GM21723 (cell line): ENCODE measurements at regions not wholly inside any gene's neighbourhood (a gene's known extent, or its start where the extent isn't known, plus 50 kb on each side); places are given as distances from the start of the nearest gene placed in this dataset.
A peak's percentile ranks its signal among the peaks of the same experiment; 100 is the strongest.

Experiments
- ATAC-seq: cut with Tn5 transposase; IDR thresholded peaks from one replicate; pipeline ENCODE4 v1.9.1; 2021; ENCODE audit warnings: mild to moderate bottlenecking, moderate library complexity; ENCODE audit not compliant: unreplicated experiment

DNA sequence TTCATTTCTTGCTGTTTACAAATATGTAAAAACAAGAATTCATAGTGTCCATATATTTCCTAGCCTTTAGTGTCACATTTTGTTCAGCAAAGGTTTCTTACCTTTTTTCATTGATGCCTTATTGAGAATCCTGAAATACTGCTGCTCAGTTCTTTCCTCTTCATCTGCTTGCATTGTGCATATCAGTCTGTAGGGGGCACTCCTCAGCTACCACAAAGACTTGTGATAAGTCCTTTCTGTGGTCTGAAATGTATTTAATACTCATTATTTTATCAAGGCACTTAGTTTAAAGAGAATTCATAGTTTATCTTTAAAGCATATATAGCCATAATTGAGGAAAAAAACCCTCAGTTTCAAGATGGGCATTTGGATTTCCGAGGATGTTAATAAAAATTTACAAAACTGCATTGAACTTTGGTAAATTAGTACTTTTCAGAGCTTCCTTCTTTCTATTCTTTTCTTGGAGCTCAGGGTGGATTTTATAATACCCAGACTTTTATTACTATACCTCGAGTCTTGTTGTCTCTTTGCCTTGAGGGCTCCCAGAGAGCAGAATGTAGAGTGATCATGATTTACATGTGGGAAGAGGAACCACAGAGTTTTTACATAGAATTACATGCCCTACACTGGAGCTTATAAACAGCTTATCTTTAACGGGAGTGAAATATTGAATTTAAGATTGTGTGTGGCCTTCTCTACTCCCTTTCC is 570.1 kb downstream of the PLCL1 start:
- ATAC-seq: no peak

DNA sequence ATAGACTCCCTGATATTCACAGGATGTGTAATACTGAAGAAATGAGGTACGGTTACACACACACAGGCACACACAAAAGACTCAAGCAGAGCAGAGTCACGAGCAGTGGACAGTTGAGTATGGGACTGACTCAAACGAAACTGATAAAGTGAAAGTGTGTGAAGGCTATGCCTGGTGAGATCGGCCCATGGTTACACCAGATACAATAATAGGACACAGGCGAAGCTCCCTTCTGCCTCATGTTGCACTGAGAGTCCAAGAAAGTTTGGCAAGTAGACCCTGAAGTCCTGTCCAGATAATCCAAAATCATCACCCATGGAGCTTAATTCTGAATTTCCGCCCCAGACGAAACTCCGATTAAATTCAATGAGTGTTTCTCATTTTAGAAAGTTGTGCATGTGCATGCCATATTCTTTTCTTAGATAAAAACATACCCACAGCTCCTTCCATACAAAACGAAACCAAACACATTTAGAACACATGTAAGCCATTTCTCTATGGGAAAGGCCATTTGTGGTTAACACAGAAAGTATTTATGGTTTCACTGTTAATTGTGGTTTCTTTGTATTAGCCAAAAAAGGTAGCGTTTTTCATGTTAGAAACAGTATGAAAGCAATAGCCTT is 567.6 kb downstream of the PLCL1 start:
- ATAC-seq: peak; percentile 95

DNA sequence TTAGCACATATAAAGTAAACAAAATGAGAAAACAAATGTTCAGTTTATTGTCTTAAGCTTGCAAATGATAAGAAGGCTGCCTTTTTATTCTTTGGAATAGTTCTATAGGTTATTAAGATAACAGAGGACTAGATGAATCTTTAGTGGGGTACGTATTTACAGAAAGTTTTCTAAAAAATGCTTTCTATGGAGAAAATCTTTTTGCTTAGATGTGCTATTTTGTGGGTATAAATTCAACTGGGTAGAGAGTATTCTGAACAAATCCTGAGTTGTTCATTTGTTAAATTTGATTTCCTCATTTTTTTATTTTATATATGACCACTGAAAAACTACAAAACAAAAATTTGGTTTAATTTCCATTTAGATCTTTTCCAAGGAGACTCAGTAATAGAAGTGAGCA is 566.9 kb downstream of the PLCL1 start:
- no peak for ATAC-seq

DNA sequence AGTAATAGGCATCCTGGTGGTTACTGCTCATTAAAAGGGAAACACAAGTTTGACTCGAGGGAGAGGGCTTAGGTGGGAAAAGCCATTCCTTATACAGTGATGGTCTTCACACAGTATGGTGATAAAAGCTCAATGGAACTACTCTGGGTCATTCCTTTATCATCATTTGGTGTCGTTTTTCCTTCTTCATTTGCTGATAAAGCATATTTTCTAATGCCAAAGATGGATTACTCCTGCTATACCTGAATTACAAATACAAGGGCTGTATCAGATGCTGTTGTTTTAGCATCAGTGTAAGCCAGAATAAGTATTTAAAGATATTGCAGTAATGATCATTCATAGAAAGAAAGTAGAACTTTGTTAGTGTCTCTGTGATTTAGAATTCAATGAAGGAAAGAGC is 563.7 kb downstream of the PLCL1 start:
- no peak for ATAC-seq

DNA sequence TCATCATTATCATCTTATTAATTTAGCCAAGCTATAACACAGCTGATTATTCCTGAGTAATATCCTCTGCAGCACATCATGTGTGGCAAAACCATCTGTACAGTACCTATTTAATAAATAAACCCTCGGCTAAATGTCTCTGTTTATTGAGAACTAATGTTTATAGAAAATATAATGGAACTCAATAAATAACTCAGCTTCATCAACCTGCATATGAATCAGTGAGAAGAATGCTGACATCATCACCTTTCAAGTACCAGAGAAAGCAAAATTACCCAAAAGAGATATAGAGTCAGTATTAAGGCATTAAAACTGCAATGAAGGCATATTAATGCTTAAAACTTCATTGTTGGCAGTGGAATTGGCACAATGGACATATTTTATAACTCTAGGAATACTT is 558.3 kb downstream of the PLCL1 start:
- ATAC-seq: no peak

DNA sequence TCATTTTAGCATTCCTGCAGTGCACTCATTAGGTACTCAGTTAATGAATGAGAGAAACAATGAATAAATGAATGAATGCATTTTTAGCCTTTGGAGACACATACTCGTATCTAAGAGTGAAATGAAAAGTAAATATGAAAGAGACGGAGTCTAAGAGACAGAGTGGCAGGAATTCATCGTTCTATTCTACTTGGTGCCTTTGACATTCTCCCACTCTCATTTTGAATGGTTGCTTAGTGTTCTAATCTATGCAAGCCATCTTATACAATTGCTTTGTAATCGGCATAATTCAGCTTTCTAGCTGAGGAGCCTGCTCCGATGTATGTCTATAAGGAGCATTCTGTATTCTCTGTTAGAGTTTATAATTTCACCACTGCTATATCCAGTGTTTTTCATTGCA is 554.9 kb downstream of the PLCL1 start:
- no peak for ATAC-seq

DNA sequence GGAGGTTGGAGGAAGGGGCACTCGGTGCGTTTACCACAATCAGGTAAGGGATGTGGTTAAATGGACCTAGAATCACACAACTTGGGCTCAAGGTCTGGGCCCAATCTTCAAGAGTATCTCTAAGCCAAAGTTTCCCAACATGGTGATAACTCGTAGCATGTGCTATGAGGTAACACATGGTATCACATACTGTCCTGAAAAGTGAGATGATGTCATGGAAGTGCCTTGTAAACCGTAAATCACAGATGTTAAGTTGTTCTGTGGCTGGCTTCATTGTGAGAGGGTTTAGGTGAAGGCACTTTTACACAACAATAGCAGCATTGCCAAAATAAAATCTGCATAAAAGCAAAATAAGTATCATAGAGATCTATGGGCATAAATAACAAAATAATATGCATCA is 551.8 kb downstream of the PLCL1 start:
- no peak for ATAC-seq

DNA sequence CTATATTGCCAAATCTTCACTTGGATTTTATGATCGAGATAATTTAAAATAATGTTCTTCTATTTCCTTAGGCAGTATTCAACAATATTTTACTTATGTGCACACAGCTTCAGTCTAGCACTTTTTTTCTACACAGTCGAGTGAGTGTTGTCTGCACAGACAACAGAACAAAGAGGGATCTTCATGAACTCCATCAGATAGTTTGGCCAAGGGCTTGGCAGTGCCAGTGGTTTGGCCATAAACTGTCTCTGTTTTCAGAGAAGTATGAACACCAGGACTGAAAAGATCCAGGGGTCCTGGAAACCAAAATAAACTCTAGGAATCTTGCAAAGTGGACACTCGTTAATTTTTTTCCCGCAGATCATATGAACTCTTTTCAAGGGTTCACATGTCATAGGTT is 547.3 kb downstream of the PLCL1 start:
- no peak for ATAC-seq

DNA sequence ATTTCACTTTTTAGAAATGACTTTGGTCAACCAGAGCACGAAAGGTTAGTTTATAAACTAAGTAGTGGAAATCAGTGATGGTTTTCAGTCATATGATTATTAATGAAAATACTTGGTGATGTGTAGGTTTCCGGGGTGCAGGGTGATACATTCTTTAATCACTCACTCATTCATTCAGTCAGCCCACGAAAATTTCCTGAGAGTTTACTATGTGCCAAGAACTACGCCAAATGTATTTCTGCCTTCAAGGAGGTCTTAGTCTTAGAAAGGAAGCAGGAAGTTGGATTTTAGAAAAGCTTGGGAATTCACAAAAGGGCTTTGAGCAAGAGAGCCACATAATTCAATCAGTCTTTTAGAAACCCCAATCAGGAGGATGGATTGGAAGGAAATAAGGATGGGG is 543.6 kb downstream of the PLCL1 start:
- ATAC-seq: no peak

DNA sequence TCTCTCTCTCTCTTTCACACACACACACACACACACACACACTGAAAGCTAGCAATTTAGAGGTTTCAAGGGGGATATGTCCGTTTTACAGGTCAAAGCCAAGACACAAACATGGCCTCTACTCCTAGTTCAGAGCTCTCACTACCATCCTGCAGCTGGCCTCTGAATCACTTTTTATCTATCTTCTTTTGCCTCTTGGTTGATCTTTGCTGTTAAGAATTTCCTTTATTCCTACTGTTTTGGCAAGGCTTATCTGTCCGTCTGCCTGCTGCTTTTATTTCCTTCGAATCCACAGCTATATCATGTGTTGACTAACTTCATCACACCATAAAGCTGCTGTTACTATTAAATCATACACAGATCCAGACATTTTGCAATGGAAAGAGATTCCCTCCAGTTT is 543.0 kb downstream of the PLCL1 start:
- ATAC-seq: no peak

DNA sequence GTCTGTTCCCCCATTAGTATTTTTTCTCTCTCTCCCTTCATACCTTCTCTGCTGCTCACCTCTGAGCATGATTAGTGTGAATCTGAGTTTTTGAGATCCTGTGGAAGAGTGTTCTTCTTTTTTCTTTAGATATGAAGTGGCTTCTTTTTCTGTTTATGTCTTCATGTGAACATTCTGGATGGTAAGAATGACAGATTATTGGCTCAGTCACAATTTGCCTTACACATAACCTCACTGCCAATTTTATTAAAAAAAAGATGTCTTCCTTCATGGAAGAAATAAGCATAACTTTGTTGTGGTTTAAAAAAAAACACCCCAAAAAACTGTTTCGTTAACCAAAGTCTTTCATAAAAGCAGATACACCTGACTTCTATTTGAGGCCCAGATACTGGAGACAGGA is 539.1 kb downstream of the PLCL1 start:
- no peak for ATAC-seq

DNA sequence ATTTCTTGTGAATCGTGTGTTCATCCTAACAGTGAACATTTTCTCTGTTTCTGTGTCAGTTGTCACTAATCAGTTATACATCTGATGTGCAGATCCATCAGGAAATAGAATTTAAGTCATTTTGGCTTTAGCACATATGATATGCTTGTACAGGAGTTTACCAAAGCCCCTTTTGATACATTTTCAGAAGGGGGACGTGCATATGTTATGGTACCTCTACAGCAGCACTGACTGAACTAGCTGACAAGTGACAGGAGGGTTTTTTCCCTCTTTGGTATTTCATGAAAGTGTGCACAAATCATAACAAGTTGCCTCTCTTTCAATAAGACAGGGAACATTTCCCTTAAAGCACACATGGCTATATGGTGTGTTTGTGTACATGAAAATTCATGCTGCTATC is 536.5 kb downstream of the PLCL1 start:
- ATAC-seq: no peak

DNA sequence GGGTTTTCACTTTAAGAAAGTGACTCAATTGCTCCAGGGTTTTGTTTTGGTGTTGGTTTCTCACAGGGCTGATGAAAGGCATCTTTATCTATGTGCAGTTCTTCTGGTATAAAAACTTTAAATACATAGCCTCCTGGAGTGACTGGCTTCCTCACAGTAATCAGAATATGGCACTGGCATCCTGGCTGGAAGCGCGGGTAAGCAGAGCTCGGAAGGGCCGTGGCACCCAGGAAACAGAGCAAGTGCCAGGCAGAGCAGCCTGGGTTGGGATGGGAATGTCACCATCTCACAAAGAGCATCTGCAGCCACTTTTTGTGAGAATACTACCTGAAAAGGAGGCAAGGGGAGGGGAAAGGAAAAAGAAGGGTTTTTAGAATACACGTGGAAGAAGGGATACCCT is 534.7 kb downstream of the PLCL1 start:
- ATAC-seq: no peak

DNA sequence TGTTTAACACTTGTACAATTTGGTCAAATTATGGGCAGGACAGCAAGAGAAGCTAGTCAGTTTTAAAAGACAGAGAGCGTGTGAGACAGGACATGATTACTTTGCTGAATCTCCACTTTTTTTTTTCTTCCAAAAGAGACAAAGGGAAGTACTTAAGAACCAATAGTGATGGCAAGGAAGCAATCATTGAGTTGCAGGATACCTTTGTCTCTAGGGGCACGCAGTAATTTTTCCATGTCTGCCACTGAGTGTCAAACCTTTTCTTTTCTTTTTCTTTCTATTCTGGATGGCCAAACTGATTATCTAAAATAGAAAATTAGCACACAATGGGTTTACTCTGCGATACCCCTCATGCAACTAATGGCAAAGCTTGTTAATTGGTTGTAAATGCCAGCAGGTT is 533.0 kb downstream of the PLCL1 start:
- no peak for ATAC-seq

DNA sequence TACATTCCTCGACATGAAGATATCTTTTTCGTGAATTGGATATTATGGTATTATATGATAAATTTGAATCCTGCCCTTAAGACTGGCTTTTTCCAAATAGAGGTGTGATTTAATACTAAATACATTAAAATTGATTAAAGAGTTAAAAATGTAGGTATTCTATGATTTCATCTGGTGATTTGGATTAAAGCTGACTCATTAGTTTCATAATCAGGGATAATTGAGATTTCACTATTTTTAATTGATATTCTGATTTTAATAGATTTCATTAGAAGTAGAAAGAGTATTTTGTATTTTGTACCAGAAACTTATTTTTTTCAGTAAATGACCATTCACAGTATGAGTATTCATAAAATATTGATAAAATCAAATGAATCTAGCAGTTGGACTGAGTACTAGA is 524.1 kb downstream of the PLCL1 start:
- ATAC-seq: no peak

DNA sequence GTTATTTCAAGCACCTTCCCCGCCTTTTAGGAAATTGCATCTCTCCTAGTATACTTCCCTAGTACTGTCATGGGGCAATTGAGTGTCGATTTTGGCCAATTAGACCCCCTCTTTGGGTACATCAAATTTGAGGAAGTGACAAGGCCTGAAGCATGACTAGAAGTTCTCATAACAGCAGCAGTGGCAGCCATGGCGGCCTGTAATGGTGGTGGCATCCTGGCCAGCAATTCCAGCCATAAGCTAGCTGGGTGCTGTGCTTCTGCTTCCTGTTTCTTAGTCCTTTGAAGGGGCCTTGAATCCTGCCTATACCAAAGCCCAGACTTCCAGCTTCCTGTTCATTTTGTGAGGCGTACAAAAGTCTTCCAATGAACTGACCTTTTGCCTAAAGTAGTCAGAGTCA is 523.1 kb downstream of the PLCL1 start:
- ATAC-seq: no peak

DNA sequence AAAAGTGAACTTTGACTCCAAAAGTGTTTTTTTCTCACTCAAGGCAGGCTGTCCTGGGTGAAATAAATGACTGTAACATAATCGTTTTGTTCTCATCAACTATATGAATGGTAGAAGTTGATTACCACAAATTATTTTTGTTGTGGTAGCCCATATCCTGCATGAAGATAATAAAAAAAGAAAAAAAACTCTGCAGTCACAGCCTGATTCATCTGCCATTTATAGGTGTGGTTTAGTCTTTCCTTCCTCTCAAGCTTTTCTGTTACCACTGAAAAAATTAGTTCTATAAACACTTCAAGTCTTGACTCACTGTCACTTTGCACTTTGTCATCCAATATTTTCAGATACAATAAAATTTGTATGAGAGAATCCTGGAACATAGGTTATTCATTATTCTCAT is 522.0 kb downstream of the PLCL1 start:
- ATAC-seq: no peak

DNA sequence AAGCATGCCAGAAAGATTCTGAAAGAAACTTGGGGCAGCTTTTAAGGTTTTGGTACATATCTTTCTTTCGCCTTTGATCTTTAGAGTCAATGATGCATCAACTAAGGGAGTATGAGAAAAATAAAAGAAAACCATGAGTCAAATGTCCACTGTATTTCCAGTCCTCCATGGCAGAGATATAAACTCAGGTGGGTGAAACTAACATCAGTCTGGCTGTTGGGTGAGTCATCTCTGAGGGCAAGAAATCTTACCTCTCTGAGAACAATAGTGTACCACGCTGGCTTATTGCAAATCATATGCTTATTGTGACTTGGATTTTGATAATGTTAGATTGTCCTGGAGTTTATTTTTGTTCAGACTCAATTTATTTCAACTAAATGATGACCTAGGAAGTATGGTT is 521.0 kb downstream of the PLCL1 start:
- no peak for ATAC-seq

DNA sequence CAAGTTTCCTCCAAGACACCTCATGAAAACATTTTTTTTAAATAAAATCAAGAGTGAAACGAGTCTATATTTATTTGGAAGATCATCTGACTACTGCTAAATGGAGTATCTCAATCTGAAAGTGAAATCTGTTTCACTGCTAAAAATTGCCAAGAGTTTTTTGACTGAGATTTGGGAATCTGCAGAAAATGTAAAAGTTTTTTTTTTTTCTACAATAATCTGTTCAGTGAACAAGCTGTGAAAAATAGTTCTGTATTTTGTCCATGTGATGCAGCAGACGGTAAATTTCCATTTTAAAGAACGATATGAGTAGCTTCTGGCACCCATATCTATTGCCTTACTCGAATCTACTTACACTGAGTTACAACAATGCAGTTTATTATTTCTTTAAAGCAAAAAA is 519.7 kb downstream of the PLCL1 start:
- no peak for ATAC-seq

DNA sequence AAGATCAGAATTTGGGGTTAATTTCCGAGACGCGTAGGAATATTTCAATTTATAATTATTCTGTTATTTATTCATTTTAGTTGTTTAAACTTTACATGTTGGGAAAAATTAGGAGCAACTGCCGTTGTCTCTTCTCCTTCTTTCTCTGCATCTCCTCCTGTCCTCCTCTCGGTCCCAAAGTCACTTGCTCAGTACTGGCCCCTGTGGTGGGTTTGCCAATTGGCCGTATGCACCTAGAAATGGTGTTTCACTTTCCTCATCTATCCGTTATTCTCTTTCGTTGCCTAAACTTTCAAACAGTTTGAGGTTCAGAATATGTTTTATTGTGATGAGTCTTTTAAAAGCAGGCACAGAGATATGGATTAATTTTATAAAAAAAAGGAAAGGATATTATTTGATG is 517.9 kb downstream of the PLCL1 start:
- no peak for ATAC-seq

DNA sequence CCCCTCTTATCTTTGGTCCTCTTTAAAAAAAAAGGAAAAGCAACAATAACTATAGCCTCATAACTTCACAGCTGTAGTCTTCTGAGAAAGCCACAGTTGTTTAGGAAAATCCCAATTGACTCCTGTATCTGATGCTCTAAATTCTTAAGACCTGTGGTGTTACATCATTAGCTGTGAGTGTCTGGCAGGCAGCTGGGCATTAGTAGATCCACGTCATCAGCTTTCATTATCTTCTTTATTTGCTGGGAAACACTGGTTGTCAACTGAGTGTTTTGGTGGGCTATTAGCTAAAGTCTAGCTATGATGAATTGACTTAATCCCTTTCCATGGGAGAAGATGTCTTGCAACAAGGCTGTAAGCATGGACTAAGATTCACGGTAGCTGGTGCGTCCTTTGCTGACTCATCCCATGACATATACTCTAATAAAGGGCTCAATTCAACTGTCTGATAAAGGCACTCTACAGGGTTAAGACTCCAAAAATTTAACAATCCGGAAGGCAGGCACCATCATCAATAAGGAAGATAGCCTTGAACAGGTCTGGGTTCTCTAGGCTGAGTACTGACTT is 517.2 kb downstream of the PLCL1 start:
- no peak for ATAC-seq

DNA sequence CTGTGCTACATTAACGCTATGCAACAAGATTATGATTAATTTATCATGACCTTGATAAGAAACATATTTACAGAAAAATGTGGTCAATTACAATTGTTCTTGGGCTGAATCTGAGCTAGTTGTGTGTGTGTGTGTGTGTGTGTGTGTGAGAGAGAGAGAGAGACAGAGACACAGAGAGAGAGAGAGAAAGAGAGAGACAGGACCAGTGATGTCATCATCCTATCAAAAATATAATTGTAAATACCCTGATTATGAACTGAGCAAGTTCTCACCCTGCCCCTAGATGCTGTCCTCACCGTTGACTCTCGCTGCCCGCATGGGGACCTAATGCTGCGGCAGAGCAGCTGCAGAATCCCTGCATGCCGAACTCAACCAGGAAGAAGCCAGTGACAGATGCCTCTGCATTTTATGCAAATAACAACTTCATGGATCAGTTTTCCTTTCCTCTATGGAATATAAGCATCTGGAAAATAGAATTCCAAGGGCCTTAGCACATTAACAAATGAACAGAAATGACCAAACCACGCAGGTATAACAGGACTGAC is 512.5 kb downstream of the PLCL1 start:
- no peak for ATAC-seq
